Ishikawa (cell line): ENCODE measurements at regions not wholly inside any gene's neighbourhood (a gene's known extent, or its start where the extent isn't known, plus 50 kb on each side); places are given as distances from the start of the nearest gene placed in this dataset.

Experiments
- CEBPB ChIP-seq: IDR thresholded peaks from 2 replicates; pipeline ENCODE4 v1.6.1; 2012
- CREB1 ChIP-seq: IDR thresholded peaks from 2 replicates; pipeline ENCODE4 v1.6.1; 2012; ENCODE audit warnings: low read depth
- EP300 ChIP-seq: IDR thresholded peaks from 2 replicates; pipeline ENCODE4 v1.6.1; 2012; ENCODE audit warnings: borderline replicate concordance
- MAX ChIP-seq: IDR thresholded peaks from 2 replicates; pipeline ENCODE4 v1.6.1; 2012
- NFIC ChIP-seq: IDR thresholded peaks from 2 replicates; pipeline ENCODE4 v1.6.1; 2012
- RAD21 ChIP-seq: IDR thresholded peaks from 2 replicates; pipeline ENCODE4 v1.6.1; 2012; ENCODE audit warnings: low read depth
- REST ChIP-seq: IDR thresholded peaks from 2 replicates; pipeline ENCODE4 v1.6.1; 2012; ENCODE audit warnings: low read depth, mild to moderate bottlenecking
- TAF1 ChIP-seq: IDR thresholded peaks from 2 replicates; pipeline ENCODE4 v1.6.1; 2012; ENCODE audit warnings: low read depth, mild to moderate bottlenecking
- TCF12 ChIP-seq: IDR thresholded peaks from 2 replicates; pipeline ENCODE4 v1.6.1; 2012; ENCODE audit warnings: low read depth
- TEAD4 ChIP-seq: IDR thresholded peaks from 2 replicates; pipeline ENCODE4 v1.6.1; 2012
- YY1 ChIP-seq: IDR thresholded peaks from 2 replicates; pipeline ENCODE4 v1.6.1; 2012; ENCODE audit warnings: low read depth
- ZBTB7A ChIP-seq: IDR thresholded peaks from 2 replicates; pipeline ENCODE4 v1.6.1; 2012; ENCODE audit warnings: low read depth

- TF ChIP-seq EP300 (no peak), ZBTB7A (no peak), TEAD4 (no peak), CEBPB (no peak), YY1 (no peak), RAD21 (no peak), NFIC (no peak), REST (no peak), TCF12 (no peak), TAF1 (no peak), MAX (no peak), CREB1 (no peak)
Measured at GRCh38 chr11:69938206-69938605, 119.0 kb upstream of the FGF3 start.
